NCI-H128 (cell line): ENCODE measurements at regions not wholly inside any gene's neighbourhood (a gene's known extent, or its start where the extent isn't known, plus 50 kb on each side); places are given as distances from the start of the nearest gene placed in this dataset.

ENCODE experiments used
- DNase-seq: peaks from one replicate; lab custom pipeline; 2025; ENCODE audit not compliant: unreplicated experiment; lab: John Stamatoyannopoulos, UW

GRCh38 chr2:18503376-18504228 lies 56.9 kb downstream of the RDH14 start:
- DNase-seq = no peak

- DNase-seq = no peak
Measured at GRCh38 chr2:18502142-18502541, 58.3 kb downstream of the RDH14 start.

- DNase-seq = no peak
Measured at GRCh38 chr2:18501729-18502128, 58.7 kb downstream of the RDH14 start.

GRCh38 chr2:18501156-18501555 lies 59.3 kb downstream of the RDH14 start:
- no peak for DNase-seq

GRCh38 chr2:18500333-18500732 lies 60.1 kb downstream of the RDH14 start:
- no peak for DNase-seq

- DNase-seq = no peak
Measured at GRCh38 chr2:18498531-18498930, 61.9 kb downstream of the RDH14 start.

- DNase-seq = no peak
Measured at GRCh38 chr2:18496516-18496915, 63.9 kb downstream of the RDH14 start.

- no peak for DNase-seq
Measured at GRCh38 chr2:18495058-18495457, 65.4 kb downstream of the RDH14 start.

GRCh38 chr2:18492721-18493120 lies 67.7 kb downstream of the RDH14 start:
- DNase-seq = no peak

- no peak for DNase-seq
Measured at GRCh38 chr2:18491577-18491976, 68.9 kb downstream of the RDH14 start.

- DNase-seq = no peak
Measured at GRCh38 chr2:18490901-18491300, 69.6 kb downstream of the RDH14 start.

GRCh38 chr2:18487106-18487913 lies 73.1 kb downstream of the RDH14 start:
- DNase-seq = no peak

GRCh38 chr2:18484625-18485024 lies 75.8 kb downstream of the RDH14 start:
- DNase-seq = no peak

- no peak for DNase-seq
Measured at GRCh38 chr2:18483896-18484295, 76.6 kb downstream of the RDH14 start.

GRCh38 chr2:18482666-18483065 lies 77.8 kb downstream of the RDH14 start:
- no peak for DNase-seq

GRCh38 chr2:18479947-18480369 lies 80.5 kb downstream of the RDH14 start:
- DNase-seq = no peak

- no peak for DNase-seq
Measured at GRCh38 chr2:18477293-18477692, 83.2 kb downstream of the RDH14 start.

- no peak for DNase-seq
Measured at GRCh38 chr2:18476484-18476883, 84.0 kb downstream of the RDH14 start.

- DNase-seq = no peak
Measured at GRCh38 chr2:18475884-18476283, 84.6 kb downstream of the RDH14 start.

- no peak for DNase-seq
Measured at GRCh38 chr2:18474700-18475099, 85.8 kb downstream of the RDH14 start.

- no peak for DNase-seq
Measured at GRCh38 chr2:18473241-18474181, 86.9 kb downstream of the RDH14 start.
